GM12892 (cell line): ENCODE measurements at regions not wholly inside any gene's neighbourhood (a gene's known extent, or its start where the extent isn't known, plus 50 kb on each side); places are given as distances from the start of the nearest gene placed in this dataset.

Experiments
- POLR2AphosphoS5 ChIP-seq: IDR thresholded peaks from 2 replicates; pipeline ENCODE4 v1.6.1; 2011; ENCODE audit warnings: low read depth, low read length, control low read depth
- TAF1 ChIP-seq: IDR thresholded peaks from 2 replicates; pipeline ENCODE4 v1.6.1; 2011; ENCODE audit warnings: low read depth, mild to moderate bottlenecking, control low read depth, low read length, borderline replicate concordance

- no peak for TF ChIP-seq POLR2AphosphoS5
- peak; percentile 32; the same call in 1 of the 2 replicates for TF ChIP-seq TAF1
Measured at GRCh38 chr14:73785834-73786635, 65.6 kb upstream of the PTGR2 start.
